HL-60 (cell line): ENCODE measurements at regions not wholly inside any gene's neighbourhood (a gene's known extent, or its start where the extent isn't known, plus 50 kb on each side); places are given as distances from the start of the nearest gene placed in this dataset.

Source experiments
- GABPA ChIP-seq: IDR thresholded peaks from 2 replicates; pipeline ENCODE4 v1.6.1; 2012; ENCODE audit warnings: low read depth
- POLR2AphosphoS5 ChIP-seq: IDR thresholded peaks from 2 replicates; pipeline ENCODE4 v1.6.1; 2012; ENCODE audit warnings: low read depth
- TF ChIP-seq, protein P1 (sequence below): IDR thresholded peaks from one replicate; pipeline ENCODE4 v1.5.1; 2011; ENCODE audit warnings: low read length, control low read depth, inconsistent platforms; ENCODE audit not compliant: insufficient read depth
- TF ChIP-seq, protein P2 (sequence below): IDR thresholded peaks from 2 replicates; pipeline ENCODE4 v1.6.1; 2012; ENCODE audit warnings: low read depth; ENCODE audit not compliant: insufficient replicate concordance

DNA sequence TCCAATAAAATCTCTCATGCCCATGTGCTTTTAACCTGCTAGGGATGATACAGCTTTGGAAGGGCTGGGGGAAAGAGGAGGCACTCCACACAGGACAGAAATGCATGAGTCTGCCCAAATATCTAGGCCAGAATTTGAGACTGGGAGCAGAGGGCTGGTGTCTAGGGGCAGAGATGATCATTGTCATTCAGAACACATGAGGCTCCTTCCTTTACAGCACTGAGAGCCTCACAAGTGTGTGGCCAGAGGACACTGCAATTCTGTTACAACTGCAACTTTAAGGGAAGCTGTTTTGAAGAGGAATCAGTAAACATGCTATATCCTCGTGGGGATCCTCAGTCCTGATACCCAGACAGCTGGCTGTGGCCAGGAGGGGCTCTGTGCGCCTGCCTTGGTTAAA, 541.3 kb downstream of the OMA1 start:
- TF ChIP-seq, protein P1, sequence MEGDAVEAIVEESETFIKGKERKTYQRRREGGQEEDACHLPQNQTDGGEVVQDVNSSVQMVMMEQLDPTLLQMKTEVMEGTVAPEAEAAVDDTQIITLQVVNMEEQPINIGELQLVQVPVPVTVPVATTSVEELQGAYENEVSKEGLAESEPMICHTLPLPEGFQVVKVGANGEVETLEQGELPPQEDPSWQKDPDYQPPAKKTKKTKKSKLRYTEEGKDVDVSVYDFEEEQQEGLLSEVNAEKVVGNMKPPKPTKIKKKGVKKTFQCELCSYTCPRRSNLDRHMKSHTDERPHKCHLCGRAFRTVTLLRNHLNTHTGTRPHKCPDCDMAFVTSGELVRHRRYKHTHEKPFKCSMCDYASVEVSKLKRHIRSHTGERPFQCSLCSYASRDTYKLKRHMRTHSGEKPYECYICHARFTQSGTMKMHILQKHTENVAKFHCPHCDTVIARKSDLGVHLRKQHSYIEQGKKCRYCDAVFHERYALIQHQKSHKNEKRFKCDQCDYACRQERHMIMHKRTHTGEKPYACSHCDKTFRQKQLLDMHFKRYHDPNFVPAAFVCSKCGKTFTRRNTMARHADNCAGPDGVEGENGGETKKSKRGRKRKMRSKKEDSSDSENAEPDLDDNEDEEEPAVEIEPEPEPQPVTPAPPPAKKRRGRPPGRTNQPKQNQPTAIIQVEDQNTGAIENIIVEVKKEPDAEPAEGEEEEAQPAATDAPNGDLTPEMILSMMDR, result no peak
- TF ChIP-seq, protein P2, sequence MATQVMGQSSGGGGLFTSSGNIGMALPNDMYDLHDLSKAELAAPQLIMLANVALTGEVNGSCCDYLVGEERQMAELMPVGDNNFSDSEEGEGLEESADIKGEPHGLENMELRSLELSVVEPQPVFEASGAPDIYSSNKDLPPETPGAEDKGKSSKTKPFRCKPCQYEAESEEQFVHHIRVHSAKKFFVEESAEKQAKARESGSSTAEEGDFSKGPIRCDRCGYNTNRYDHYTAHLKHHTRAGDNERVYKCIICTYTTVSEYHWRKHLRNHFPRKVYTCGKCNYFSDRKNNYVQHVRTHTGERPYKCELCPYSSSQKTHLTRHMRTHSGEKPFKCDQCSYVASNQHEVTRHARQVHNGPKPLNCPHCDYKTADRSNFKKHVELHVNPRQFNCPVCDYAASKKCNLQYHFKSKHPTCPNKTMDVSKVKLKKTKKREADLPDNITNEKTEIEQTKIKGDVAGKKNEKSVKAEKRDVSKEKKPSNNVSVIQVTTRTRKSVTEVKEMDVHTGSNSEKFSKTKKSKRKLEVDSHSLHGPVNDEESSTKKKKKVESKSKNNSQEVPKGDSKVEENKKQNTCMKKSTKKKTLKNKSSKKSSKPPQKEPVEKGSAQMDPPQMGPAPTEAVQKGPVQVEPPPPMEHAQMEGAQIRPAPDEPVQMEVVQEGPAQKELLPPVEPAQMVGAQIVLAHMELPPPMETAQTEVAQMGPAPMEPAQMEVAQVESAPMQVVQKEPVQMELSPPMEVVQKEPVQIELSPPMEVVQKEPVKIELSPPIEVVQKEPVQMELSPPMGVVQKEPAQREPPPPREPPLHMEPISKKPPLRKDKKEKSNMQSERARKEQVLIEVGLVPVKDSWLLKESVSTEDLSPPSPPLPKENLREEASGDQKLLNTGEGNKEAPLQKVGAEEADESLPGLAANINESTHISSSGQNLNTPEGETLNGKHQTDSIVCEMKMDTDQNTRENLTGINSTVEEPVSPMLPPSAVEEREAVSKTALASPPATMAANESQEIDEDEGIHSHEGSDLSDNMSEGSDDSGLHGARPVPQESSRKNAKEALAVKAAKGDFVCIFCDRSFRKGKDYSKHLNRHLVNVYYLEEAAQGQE, result no peak
- TF ChIP-seq POLR2AphosphoS5 (no peak), GABPA (no peak)
